Spleen (tissue), 7 donors: ENCODE measurements at regions not wholly inside any gene's neighbourhood (a gene's known extent, or its start where the extent isn't known, plus 50 kb on each side); places are given as distances from the start of the nearest gene placed in this dataset.

ENCODE experiments used
- CTCF ChIP-seq, 11 experiments: fragments of 200-600 bp in 7 of 11; fragments of 450-650 bp in 4 of 11; sonication (generic) in 4 of 11; IDR thresholded peaks in 8 of 11; conservative IDR thresholded peaks in 3 of 11; 1 replicate in 7 of 11; 2 replicates in 4 of 11; pipeline versions ENCODE4 v1.4.0 to v1.8.0; 2016 to 2021; ENCODE audit warnings: antibody characterized with exemption in 11 of 11, inconsistent platforms in 4 of 11, mild to moderate bottlenecking in 1 of 11
- POLR2A ChIP-seq, 3 donors: fragments of 450-650 bp; IDR thresholded peaks; one replicate each; pipeline ENCODE4 v1.5.1; 2017; ENCODE audit warnings: antibody characterized with exemption in 3 of 3, mild to moderate bottlenecking in 1 of 3
- POLR2AphosphoS5 ChIP-seq, 3 donors: sonication (generic); formaldehyde crosslinking; IDR thresholded peaks; one replicate each; pipeline ENCODE4 v1.5.1; 2017; ENCODE audit warnings: antibody characterized with exemption in 3 of 3
- donor health status: DM: no; HTN: no; CAD: no; lungs with moderate emphysema.
- donor health status: DM: no; HTN: no; CAD: no.
- donor health status: DM: no; HTN: no; CAD: no.

GRCh38 chr3:105030211-105030610 lies 336.5 kb upstream of the ALCAM start:
- TF ChIP-seq POLR2A (IDR thresholded peaks at IDR 0.05) (no peak), CTCF (IDR thresholded peaks at IDR 0.05 in 8 of 11, conservative IDR thresholded peaks at IDR 0.05 in 3 of 11) (no peak), POLR2AphosphoS5 (IDR thresholded peaks at IDR 0.05) (no peak)
